IPS DF 4.7 (cell line): ENCODE measurements at regions not wholly inside any gene's neighbourhood (a gene's known extent, or its start where the extent isn't known, plus 50 kb on each side); places are given as distances from the start of the nearest gene placed in this dataset.

Source experiments
- DNase-seq: peaks from one replicate; pipeline ENCODE4 v3.0.0-alpha.2; 2013; ENCODE audit warnings: low spot score; ENCODE audit errors: extremely low read depth

DNA sequence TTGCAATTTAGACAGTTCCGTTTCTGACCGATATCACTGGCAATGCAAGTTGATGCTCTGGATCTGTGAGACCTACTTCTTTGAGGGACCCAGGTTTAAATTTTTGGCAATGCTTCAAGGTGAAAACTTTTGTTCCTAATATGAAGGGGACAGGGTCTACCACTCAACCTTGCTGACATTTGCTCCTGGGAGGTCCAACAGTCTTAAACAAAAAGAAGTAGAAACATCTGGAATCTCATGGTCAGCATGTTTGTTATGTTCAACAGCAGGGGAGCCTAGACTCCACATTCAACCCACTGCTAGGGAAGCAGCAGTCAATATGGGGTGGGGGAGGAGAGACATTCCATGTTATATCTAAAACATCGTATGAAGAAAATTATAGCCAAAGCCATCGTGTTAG is 196.4 kb downstream of the SIM1 start:
- no peak for DNase-seq

DNA sequence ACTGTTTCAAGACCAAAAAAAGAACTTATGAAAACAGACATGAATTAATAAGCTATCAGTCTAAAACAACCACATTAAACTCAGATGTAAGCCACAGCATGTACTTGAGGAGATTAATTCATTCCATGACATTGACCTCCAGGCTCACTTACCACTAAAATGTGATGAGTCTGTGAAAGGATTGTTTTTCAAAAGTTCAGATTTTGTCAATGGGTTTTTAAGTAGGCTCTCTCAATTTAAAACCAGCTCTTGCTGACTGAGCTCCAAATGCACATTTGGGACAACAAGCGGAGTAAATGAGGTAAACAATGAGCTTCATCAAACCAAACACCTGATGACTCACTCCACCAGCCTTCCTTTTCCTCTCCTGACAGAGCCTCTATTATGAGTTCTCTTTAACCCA is 197.0 kb downstream of the SIM1 start:
- DNase-seq: no peak

DNA sequence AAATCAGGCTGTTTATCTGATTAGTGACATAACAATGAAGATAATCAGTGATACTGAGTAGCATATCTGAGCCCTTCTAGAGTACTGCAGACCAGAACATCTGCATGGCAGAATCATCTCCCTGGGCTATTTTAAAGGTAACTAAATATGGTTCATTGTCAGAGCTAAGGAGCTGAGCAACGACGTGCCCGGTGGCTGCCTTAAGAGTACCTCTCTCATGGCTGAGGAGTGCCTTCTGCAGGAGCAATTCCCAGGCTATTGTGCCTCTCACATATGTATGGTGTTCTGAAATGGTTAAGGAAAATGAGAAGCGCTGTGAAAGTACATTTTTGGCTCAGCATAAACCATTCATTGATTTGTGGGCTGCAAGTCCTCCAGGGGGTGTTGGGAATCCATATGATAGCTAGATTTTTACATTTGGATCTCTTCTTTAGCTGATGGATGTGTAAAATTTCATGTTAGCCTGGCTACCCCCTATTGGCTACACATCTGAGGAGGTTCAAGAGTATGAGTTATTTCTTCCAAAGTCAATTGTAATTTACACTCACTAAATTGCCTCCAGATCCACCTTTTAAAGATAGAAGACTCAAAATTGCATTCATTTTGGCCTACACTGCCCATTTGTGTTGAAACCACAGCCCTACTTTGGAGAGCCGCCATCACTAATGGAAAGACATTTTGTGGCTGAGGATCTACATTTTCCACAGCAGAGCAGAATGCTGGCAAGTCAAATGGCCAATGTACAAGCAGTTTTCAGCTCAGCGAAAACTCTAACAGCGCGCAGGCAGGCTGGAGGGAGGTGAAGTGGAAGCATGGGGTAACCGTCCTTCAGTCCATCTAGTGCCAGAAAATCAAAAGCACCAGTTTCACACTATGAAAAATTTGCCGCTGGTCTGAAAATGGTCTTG is 198.0 kb downstream of the SIM1 start:
- DNase-seq: no peak

DNA sequence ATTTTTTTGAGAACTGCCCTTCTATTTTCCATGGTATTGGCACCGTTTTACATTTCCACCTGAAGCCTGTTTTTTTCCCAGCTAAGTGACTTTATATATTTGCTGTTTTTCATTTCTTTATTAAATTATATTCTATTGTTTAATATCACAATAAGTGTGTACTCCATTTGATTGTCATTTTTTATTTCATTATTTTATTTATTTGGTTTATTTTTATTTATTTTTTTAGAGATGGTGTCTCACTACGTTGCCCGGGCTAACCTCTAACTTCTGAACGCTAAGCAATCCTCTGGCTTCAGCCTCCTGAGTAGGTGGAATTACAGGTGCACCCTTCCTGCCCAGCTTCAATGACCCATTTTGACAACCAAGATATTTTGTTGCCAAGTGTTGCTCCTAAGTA is 202.6 kb downstream of the SIM1 start:
- DNase-seq: no peak

DNA sequence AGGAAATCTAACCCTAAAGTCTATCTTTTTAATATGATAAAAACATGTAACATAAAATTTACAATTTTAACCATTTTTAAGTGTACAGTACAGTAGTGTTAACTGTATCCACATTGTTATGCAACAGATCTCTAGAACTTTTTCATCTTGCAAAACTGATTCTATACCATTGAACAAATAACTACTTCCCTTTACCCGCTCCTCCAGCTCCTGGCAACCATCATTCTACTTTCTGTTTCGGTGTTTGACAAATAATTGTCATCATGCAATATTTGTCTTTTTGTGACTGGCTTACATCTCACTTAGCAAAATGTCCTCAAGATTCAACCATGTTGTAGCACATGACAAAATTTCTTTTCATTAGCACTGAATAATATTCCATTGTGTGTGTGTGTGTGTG is 203.2 kb downstream of the SIM1 start:
- no peak for DNase-seq

DNA sequence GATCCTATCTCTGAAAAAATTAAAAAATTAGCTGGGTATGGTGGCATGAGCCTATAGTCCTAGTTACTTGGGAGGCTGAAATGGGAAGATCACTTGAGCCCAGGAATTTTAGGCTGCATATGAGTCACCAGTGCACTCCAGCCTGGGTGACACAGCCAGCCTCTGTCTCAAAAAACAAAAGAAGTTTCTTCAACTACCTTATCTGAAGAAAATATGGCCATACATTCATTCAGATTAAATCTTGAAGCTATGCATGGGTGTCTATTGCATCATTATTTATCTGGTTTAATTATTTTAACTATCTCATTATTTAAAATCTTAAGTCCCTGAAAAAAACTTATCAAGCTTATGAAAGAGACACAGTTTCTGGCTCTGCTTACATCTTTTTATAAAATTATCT is 204.1 kb downstream of the SIM1 start:
- DNase-seq: no peak

DNA sequence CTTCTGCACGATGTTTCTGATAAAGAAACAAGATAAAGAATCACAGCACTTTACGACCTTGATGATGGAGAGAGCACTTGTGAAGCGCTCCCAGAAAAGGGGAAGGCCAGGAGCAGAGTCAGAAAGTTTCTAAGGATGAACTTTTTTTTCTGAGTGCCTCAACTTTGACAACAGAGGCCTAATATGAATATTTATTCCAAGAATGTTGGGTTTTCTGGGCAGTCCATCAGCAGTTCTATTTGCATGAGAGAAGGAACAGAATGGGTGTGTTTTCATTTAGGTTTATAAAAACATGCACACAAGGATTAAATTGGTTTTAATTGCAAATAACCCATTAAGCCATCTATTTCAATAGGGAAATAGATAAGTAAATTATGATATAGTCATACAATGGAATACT is 204.9 kb downstream of the SIM1 start:
- no peak for DNase-seq

DNA sequence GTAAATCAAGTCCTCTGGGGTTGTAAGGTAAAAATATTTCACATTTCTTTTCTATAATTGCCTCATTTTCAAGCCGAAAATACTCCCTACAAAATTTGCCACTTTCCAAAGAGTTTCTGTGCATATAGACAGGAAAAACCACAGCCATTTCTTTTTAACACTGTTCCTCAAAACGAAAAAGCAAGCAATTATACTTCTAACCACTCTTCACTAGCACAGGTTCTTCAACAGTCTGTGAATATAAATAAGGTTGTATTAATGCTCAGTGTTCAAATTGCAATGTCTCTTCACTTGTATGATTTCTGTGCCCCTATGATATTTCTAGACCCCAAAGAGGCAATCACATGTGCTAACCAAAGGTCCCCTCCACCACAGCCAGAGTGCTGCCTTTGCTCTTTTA is 206.0 kb downstream of the SIM1 start:
- no peak for DNase-seq

DNA sequence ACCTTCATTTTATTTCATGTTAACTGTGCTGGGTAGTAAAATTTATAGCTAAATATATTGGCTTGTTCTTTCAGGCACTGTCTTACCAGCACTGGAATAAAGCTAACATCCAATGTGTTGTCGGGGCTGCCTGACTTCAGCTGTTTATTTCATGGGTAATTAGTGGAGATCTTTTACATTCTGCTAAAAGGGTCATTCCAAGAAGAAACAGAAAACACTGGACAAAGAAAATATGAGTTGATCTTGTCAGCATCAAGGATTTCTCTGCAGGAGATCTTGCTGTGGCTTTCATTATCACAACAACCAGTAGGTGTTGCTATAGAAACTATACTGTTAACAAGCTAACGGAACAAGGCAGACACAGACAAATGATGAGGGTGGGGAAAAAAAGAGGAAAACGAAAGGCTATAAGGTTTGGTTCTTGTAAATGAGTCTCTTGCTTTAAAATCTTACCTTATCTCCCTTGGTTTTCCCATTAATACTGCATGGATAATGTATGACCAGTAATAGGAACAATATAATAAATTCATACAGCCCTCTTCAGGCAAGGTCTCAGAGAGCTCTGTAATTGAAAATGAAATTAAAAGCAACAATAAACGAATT is 206.8 kb downstream of the SIM1 start:
- no peak for DNase-seq

DNA sequence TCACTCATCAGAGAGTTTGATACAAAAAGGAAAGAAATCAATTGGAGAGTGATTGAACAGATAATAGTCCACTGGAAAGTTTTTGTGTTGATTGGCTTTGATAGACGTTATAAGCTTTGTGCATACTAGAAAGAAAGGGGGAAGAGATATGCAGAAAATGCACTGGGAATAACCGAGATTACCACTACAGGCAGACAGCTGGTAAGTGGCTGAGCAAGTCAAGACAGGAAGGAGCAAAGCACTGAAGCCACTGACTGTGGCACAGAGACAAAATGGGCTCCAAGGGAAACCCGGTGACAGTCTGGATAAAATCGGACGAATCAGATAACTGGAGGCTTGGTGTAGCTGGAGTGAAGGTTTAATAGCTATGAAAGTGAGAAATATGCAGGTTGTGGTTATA is 209.0 kb downstream of the SIM1 start:
- no peak for DNase-seq

DNA sequence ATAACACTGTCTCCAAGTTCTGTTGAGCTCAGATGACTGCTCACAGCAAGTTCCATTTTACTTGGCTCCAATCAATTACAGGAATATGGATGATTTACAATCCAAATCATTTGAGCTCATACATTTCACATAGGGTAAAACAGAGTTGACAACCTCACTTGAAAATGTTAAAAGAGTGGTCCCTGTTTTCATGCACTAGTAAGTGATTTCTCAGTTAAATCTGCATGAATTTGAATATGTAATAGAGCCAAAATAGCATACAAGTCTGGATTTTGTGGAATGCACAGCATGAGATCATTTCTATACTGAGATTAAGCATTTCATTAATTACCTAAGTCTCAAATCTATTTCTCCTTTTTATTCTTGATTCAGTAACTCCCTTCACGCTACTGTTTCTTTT is 217.6 kb downstream of the SIM1 start:
- no peak for DNase-seq

DNA sequence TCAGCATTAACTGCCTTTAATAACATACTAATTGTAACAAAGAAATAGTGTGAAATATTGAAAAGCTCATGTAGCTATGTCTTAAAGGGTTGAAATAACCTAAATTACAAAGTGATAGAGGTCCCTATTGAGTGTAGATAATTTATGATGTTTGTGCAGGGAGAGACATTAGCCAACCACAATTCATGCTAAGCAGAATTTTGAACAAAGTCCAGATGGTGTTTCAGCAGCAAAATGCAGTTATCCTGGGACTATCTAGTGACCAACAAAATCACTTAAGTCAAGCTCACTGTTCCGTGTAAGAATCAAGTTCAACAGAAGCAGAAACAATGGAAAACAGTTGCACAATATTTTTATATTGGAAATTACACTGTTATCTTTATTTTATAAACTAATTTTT is 218.5 kb downstream of the SIM1 start:
- DNase-seq: no peak

DNA sequence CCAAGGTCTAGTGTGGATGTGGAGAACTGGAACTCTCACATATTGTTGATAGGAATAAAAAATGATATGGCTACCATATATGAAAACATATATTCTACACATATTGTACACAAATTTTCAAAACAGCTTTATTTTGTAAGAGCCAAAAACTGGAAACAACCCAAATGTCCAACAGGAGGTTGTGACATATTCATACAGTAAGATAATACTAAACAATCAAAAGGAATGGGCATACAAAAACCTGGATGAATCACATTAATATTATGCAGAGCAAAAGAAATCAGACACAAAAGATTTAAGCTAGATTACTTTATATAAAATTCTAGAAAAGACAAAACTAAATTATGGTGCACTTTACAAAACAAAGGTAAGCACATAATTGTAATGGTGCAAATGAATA is 223.9 kb downstream of the SIM1 start:
- no peak for DNase-seq

DNA sequence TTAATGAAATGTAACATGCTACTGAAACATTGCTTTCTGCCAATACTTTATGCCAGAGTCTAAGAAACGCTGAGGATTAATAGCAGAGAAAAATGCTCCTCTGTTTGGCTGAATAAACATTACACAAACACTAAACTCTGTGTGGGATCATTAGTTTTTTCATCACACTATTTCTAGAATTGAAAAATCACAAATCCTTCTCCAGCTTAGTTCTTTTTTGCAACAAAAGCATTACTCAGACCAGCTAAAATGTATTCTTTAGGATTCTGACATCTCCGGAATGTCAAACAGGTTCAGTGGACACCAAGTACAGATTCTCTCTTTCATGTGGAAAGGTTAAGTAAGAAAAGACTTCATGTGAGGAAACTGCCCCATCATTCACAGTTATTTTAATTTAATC is 226.9 kb downstream of the SIM1 start:
- DNase-seq: no peak

DNA sequence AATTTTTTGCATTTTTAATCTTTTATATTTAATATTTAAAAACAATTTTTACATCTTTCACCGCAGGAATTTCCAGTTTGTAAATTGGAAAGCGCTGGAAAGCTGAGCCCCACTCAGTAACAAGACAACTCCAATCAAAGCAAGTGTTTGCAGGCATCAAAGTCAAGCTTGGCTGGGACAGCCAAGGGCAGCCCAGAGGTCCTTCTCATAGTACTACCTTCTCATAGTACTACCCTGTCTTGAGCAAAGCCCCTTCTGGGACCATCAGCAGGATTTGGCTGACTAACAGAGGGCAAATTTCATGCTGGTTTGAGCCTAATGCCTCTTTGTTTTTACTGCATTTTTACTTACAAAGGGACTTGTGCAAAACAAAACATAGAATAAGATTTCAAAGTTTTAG is 228.3 kb downstream of the SIM1 start:
- DNase-seq: no peak

DNA sequence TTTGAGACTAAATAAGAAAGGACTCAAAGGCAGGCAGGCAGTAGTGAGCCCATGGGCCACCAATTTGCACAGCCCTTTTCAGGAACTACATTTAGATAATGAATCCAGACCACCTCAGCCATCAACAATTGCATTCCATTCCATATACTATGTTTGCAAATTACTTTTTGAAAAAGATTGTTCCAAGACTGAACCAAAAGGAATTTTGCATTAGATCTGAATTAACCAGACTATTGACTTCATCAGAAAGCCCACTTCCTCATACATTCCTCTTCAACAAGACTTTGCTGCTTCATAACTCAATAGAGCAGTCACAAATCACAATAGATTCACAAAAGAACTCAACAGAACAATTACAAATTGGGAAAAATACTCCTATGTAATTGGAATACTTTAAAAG is 229.1 kb downstream of the SIM1 start:
- DNase-seq: no peak

DNA sequence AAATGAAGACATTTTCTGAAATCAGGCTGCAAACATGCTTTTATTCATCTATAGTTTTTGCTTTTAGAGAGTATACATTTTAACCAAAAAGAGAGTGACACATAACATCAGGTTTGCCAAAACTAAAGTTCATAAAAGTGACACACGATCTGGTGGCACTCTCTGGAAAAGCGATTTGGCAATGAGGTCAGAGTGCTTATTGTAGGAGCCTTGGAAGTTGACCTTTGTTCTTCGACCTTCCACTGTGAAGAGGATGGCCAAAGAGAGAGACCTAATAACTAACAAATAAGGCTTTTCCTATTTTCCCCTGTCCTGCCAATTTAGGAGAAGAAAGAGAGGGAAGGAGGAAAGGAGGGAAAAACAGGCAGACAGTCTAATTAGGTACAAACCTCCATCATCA is 230.1 kb downstream of the SIM1 start:
- DNase-seq: no peak

DNA sequence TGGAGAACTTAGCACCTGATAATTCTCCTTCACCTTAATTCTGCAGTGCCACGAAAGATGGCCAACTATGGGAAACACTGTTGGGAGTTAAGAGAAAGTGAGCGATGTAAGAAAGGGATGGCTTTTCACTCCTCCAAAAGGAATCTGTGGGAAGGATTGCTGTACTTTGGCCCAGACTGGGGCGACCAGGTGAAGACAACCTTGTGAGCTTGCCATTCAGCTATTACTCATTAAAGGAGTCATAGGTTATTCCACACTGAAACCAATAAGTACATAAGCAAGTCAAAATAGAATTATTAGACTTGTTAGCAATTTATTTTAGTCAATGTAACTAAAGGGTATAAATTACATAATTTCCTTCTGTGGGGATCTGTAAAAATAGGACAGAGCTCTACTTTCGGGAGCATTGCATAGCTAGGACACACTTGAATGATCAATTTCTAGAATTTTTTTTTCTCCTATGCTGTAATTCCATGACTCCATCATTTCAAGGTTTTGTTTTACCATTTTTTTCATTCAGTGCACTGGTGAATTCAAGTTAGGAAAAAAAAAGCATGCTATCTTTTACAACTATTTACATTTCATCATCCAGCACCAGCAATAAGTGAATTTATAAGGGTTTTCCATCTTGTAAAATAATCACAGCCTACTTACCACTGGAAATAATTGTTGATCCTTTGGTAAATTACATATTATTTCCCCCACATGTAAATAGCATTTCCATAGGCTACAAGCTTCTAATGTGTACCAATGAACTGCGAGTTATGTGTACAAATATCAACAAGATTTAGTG is 231.7 kb downstream of the SIM1 start:
- no peak for DNase-seq

DNA sequence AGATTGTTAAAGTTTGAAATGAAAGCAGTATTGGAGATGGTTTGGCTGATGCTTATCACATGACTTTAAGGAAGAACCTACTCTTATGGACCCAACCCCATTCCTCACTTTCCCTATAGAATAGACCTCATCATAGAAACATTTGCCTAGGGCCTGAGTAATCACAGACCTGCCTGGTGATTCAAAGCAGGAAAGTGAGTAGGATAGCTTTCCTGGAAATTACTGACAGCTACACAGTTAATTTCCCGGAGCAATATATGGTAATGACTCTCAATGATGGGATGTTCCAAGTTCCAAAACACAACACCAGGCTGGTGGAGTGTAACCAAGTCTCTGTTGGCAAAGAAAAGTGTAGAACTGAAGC is 233.8 kb downstream of the SIM1 start:
- DNase-seq: no peak

DNA sequence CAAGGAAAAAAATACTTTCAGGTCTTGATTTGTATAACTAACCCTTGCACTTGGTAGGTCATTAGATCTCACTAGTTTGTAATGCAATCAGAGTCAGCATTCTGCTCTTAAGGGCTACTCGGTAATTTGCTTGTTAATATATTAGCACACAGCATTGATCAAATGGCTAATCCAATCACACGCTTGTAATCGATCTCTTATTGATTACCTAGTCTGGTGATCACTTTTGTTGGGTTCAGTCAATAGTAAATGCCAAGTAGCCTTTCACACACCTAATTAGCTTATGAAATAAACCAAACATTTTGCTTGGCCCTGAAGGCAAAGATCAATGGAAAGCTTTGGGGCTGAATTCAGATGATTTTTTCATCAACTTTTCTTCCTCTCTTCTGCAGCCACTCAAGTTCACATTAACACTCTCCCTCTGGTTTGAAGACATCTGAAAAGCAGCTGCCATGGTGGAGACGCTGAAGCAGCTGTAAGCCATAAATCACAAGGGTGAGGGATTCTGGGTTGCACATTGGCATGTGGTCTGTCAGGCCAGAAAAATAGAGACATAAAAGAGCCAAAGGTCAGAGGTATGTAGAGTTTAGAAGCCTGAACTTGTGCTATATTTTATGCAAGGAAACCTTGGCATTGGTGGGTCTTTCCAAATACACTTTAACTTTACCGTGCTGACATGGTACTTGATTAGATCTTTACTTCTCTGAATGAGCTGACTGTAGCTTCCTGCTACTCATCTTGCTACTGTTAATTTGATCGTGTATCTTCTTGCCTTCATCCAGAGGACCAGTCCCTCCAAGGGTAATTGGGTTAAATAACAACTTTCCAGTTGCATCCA is 234.4 kb downstream of the SIM1 start:
- no peak for DNase-seq

DNA sequence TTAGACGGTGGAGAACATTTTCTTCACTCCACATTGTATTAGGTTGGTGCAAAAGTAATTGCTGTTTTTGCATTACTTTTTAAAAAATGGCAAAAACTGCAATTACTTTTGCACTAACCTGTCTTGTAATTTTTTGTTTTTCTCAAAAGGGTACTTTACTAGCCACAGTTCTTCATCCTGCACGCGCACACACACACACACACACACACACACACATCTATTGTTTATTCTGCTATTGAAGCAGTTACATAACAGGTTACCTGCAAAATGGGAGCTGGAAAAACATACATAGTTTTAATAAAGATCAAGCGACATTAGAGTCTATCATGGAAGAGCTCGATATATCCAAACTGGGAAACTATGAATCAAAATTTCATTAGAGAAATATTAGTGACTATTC is 235.2 kb downstream of the SIM1 start:
- no peak for DNase-seq
